Skeletal muscle tissue (tissue), 3 donors: ENCODE measurements at regions not wholly inside any gene's neighbourhood (a gene's known extent, or its start where the extent isn't known, plus 50 kb on each side); places are given as distances from the start of the nearest gene placed in this dataset.

Experiments
- H3K27ac ChIP-seq: one replicate; pipeline ENCODE4 v1.7.0; 2013; ENCODE audit warnings: mild to moderate bottlenecking, low read depth, low read length, inconsistent platforms
- H3K27me3 ChIP-seq, 3 donors: one replicate each; pipeline ENCODE4 v1.7.0; 2013; ENCODE audit warnings: low read length in 3 of 3; ENCODE audit not compliant: control insufficient read depth in 3 of 3, insufficient read depth in 3 of 3
- H3K36me3 ChIP-seq, 3 donors: one replicate each; pipeline ENCODE4 v1.7.0; 2013; ENCODE audit warnings: low read length in 3 of 3; ENCODE audit not compliant: control insufficient read depth in 3 of 3, insufficient read depth in 3 of 3
- H3K4me1 ChIP-seq, 3 donors: one replicate each; pipeline ENCODE4 v1.7.0; 2013; ENCODE audit warnings: low read length in 3 of 3, mild to moderate bottlenecking in 3 of 3; ENCODE audit not compliant: control insufficient read depth in 3 of 3, insufficient read depth in 3 of 3
- H3K4me3 ChIP-seq, 3 donors: one replicate each; pipeline ENCODE4 v1.7.0; 2013; ENCODE audit warnings: low read length in 3 of 3
- H3K9ac ChIP-seq, 3 donors: one replicate each; pipeline ENCODE4 v1.7.0; 2013; ENCODE audit warnings: low read length in 3 of 3, mild to moderate bottlenecking in 3 of 3, moderate library complexity in 2 of 3, low read depth in 1 of 3
- H3K9me3 ChIP-seq, 3 donors: one replicate each; pipeline ENCODE4 v1.7.0; 2013; ENCODE audit warnings: low read length in 3 of 3; ENCODE audit not compliant: control insufficient read depth in 3 of 3
- donor health status: Osteomylitis.

DNA sequence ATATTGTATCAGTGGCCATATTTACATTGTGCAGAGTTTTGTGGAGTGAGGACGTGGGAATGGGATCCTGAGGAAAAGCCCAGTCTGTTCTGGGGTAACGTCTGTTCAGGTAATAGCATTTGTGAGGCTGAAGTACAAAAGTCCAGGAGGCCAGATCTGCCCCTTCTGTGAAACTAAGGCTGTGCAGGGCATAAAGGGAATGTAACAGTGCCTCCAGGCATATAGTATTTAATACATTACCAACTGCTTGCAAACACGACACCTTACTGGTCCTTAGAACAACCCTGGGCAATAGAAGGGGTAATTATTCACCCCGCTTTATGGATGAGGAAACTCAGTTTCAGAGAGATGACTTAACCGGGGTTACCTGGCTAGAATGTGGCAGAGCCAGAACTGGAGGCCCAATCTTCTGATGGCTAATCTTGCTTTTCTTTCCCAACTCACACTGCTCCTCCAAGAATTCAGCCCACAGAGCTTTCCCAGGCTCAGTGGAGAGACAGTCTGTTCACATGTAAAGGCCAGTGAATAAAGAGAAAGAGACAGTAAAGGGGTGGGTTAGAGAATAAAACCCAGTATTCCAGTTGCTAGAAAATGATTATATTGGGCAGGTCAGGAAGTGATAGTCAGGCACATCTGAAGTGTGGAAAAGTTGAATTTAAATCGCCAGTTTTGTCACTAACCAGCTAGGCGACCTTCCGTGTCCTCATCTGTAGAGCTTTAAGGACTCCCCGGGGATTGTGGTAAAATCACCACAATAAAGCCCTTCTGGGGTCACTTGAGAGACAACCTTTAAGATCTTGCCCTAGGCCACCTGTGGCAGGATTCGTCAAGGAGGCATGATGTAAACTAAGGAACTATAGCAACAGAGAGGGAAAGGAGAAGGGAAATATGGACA, 280.7 kb upstream of the CITED2 start:
- no peak overlapping the region for H3K4me3 ChIP-seq
- no peaks in the 10 kb centered on the region for H3K9me3 ChIP-seq
- H3K27ac ChIP-seq: no peak overlapping the region
- no peaks in the 10 kb centered on the region for H3K27me3 ChIP-seq
- no peaks in the 10 kb centered on the region for H3K4me1 ChIP-seq
- no peak overlapping the region for H3K9ac ChIP-seq
- no peaks in the 10 kb centered on the region for H3K36me3 ChIP-seq

GRCh38 chr6:139654309-139654708, 279.9 kb upstream of the CITED2 start:
- Histone ChIP-seq H3K4me3 (no peak overlapping the region), H3K27me3 (no peaks in the 10 kb centered on the region), H3K4me1 (no peaks in the 10 kb centered on the region), H3K9me3 (no peaks in the 10 kb centered on the region), H3K9ac (no peak overlapping the region), H3K27ac (no peak overlapping the region), H3K36me3 (no peaks in the 10 kb centered on the region)

GRCh38 chr6:139653111-139653510, 278.7 kb upstream of the CITED2 start:
- H3K4me1 ChIP-seq: no peaks in the 10 kb centered on the region
- no peaks in the 10 kb centered on the region for H3K36me3 ChIP-seq
- H3K27ac ChIP-seq: no peak overlapping the region
- H3K27me3 ChIP-seq: no peaks in the 10 kb centered on the region
- H3K9me3 ChIP-seq: no peaks in the 10 kb centered on the region
- no peak overlapping the region for H3K4me3 ChIP-seq
- H3K9ac ChIP-seq: no peak overlapping the region

DNA sequence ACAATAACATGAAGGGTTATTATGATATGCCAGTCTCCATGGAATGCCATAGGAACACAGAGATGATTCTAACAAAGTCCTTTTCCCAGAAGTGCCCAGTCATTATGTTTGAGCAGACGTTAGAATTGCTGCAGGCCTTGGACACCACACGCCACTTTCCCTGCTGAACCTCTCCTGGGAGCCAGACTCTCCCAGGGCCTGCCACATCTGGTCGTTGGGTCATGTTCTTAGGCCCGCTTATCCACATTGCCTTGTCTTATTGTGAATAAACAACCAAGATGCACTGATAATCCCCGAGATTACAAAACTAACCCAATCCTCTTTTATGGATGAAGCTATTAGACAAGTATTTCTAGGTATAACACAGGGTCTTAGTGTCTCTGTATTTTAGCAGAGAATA, 276.5 kb upstream of the CITED2 start:
- no peak overlapping the region for H3K4me3 ChIP-seq
- H3K27ac ChIP-seq: no peak overlapping the region
- H3K4me1 ChIP-seq: no peaks in the 10 kb centered on the region
- no peaks in the 10 kb centered on the region for H3K9me3 ChIP-seq
- no peaks in the 10 kb centered on the region for H3K27me3 ChIP-seq
- no peaks in the 10 kb centered on the region for H3K36me3 ChIP-seq
- no peak overlapping the region for H3K9ac ChIP-seq

GRCh38 chr6:139649732-139650131, 275.3 kb upstream of the CITED2 start:
- Histone ChIP-seq H3K9me3 (no peaks in the 10 kb centered on the region), H3K4me3 (no peak overlapping the region), H3K27ac (no peak overlapping the region), H3K9ac (no peak overlapping the region), H3K4me1 (peaks cover 0 to 2% (median 1%) of the 10 kb centered on the region in 3 donors), H3K27me3 (no peaks in the 10 kb centered on the region), H3K36me3 (no peaks in the 10 kb centered on the region)

DNA sequence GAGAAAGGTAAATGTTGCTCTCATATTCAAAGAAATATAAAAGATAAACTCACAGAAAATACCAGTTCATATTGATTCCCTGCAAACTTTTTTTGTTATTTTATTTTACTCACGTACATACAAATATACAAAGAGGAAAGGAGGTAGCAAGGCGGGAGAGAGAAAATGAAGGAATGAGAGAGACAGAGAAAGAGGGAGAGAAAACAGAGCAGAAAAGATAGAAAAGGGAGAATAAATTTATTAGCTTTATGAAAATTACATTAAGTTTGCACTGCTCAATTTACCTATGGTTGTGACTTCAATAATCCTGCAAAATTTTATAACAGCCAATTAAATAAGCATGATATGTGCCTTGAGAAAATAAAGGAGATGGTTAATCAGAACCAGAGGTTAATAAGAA, 274.7 kb upstream of the CITED2 start:
- no peaks in the 10 kb centered on the region for H3K27me3 ChIP-seq
- H3K9me3 ChIP-seq: no peaks in the 10 kb centered on the region
- no peak overlapping the region for H3K9ac ChIP-seq
- no peak overlapping the region for H3K27ac ChIP-seq
- no peaks in the 10 kb centered on the region for H3K36me3 ChIP-seq
- no peak overlapping the region for H3K4me3 ChIP-seq
- H3K4me1 ChIP-seq: peaks cover 0 to 4% (median 2%) of the 10 kb centered on the region in 3 donors

DNA sequence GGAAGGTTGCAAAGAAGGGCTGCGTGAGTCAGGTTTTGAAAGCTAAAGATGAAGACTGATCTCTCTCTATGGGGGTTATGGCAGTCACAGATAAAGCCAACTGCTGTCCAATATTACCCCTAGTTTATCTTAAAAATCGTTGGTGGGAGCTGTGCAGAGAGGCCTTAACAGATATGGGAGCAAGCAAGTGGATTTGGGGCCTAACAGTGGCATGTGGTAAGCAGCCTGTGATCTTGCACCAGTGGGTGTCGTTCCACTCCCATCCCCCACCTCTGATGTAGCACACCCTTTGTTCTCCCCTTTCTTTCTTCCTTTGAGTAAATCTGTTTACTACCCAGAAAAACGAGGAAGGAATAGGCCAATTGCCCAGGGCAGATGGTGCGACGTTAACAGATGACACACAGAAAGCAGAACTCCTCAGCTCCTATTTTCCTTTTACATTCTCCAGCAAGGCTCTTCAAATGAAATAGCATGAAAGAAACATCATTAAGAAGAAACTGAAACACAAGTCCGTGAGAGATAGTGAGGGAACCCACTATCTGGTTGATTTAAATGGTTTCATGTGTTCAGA, 274.1 kb upstream of the CITED2 start:
- Histone ChIP-seq H3K9ac (no peak overlapping the region), H3K9me3 (no peaks in the 10 kb centered on the region), H3K4me3 (no peak overlapping the region), H3K36me3 (no peaks in the 10 kb centered on the region), H3K27me3 (no peaks in the 10 kb centered on the region), H3K27ac (no peak overlapping the region), H3K4me1 (peaks cover 0 to 4% (median 2%) of the 10 kb centered on the region in 3 donors)

GRCh38 chr6:139647841-139648240, 273.4 kb upstream of the CITED2 start:
- H3K27ac ChIP-seq: no peak overlapping the region
- no peaks in the 10 kb centered on the region for H3K27me3 ChIP-seq
- peaks cover 0 to 4% (median 2%) of the 10 kb centered on the region in 3 donors for H3K4me1 ChIP-seq
- H3K36me3 ChIP-seq: no peaks in the 10 kb centered on the region
- H3K4me3 ChIP-seq: no peak overlapping the region
- no peaks in the 10 kb centered on the region for H3K9me3 ChIP-seq
- H3K9ac ChIP-seq: no peak overlapping the region

DNA sequence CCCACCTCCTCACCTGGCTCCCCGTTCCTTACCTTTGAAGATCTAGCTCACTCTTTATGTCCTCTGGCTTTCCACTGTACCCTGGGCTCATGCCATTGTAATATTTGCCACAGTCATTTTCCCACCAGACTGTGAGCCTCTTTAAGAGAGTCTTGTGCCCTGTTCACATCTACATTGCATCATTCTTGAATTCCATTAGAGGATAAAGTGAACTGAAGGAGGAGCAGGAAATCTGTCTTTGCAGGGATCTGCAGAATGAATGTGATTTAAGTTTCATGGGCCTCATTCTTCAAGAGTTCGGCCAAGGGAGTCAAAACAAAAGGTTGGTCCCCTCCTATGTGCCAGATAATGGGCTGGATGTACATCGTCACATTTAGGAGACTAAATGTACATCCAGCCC, 272.6 kb upstream of the CITED2 start:
- H3K27me3 ChIP-seq: no peaks in the 10 kb centered on the region
- peaks cover 0 to 4% (median 2%) of the 10 kb centered on the region in 3 donors for H3K4me1 ChIP-seq
- no peak overlapping the region for H3K4me3 ChIP-seq
- no peak overlapping the region for H3K9ac ChIP-seq
- no peaks in the 10 kb centered on the region for H3K9me3 ChIP-seq
- H3K36me3 ChIP-seq: no peaks in the 10 kb centered on the region
- H3K27ac ChIP-seq: no peak overlapping the region

DNA sequence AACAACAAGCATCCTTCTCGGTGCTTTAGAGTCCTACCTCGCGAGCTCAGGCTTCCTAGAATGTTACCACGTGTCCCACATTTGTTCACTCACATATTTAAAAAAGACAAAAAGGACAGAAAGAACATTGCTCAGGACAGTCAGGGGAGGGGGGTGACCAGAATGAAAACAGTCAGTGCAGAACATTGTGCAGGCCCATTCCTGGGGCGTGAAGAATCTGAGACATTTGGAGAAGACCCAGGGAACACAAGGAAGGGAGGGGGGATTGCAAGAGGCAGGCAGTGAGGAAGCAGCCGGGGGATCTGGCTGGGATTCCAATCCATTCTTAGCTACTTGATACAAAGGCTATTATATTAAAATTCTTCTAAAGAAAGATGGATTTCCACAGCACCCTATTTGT, 270.4 kb upstream of the CITED2 start:
- Histone ChIP-seq H3K9me3 (no peaks in the 10 kb centered on the region), H3K4me3 (no peak overlapping the region), H3K27me3 (no peaks in the 10 kb centered on the region), H3K9ac (peak overlapping the region in 1 of 3 donors; percentile 2), H3K27ac (no peak overlapping the region), H3K36me3 (no peaks in the 10 kb centered on the region), H3K4me1 (peaks cover 0 to 4% (median 2%) of the 10 kb centered on the region in 3 donors)
